HL-60 (cell line): ENCODE measurements at regions not wholly inside any gene's neighbourhood (a gene's known extent, or its start where the extent isn't known, plus 50 kb on each side); places are given as distances from the start of the nearest gene placed in this dataset.

ENCODE experiments used
- DNase-seq, 2 experiments: peaks; one replicate each; pipeline ENCODE4 v3.0.0-alpha.2; 2010 to 2020; ENCODE audit warnings: low read depth in 1 of 2, low spot score in 1 of 2
- H3K27ac ChIP-seq: fragments of 250-450 bp; sonication (Bioruptor Pico); replicated peaks from 2 replicates; pipeline ENCODE4 v1.5.1; 2020; ENCODE audit warnings: mild to moderate bottlenecking, moderate library complexity
- H3K27me3 ChIP-seq: fragments of 250-450 bp; sonication (Bioruptor Pico); 2 replicates; pipeline ENCODE4 v1.5.1; 2021; ENCODE audit warnings: mild to moderate bottlenecking, moderate library complexity; ENCODE audit not compliant: insufficient read depth, poor library complexity, severe bottlenecking
- H3K4me3 ChIP-seq: replicated peaks from 2 replicates; pipeline ENCODE4 v1.5.1; 2011; ENCODE audit warnings: mild to moderate bottlenecking, control low read depth, low read length; ENCODE audit not compliant: insufficient read depth
- CTCF ChIP-seq: IDR thresholded peaks from one replicate; pipeline ENCODE4 v1.5.1; 2011; ENCODE audit warnings: low read length, control low read depth, inconsistent platforms; ENCODE audit not compliant: insufficient read depth
- GABPA ChIP-seq: IDR thresholded peaks from 2 replicates; pipeline ENCODE4 v1.6.1; 2012; ENCODE audit warnings: low read depth
- POLR2AphosphoS5 ChIP-seq: IDR thresholded peaks from 2 replicates; pipeline ENCODE4 v1.6.1; 2012; ENCODE audit warnings: low read depth
- REST ChIP-seq: IDR thresholded peaks from 2 replicates; pipeline ENCODE4 v1.6.1; 2012; ENCODE audit warnings: low read depth; ENCODE audit not compliant: insufficient replicate concordance
- SPI1 ChIP-seq: IDR thresholded peaks from 2 replicates; pipeline ENCODE4 v1.6.1; 2012; ENCODE audit warnings: low read depth, mild to moderate bottlenecking, borderline replicate concordance

GRCh38 chr7:46292741-46293140 lies 371.7 kb upstream of the IGFBP3 start:
- no peak overlapping the region for H3K27ac ChIP-seq
- TF ChIP-seq SPI1 (no peak), POLR2AphosphoS5 (no peak), CTCF (no peak), GABPA (no peak), REST (no peak)
- DNase-seq = no peak
- no peaks in the 10 kb centered on the region for H3K27me3 ChIP-seq
- H3K4me3 ChIP-seq = no peak overlapping the region

GRCh38 chr7:46291601-46292150 lies 370.6 kb upstream of the IGFBP3 start:
- Histone ChIP-seq H3K4me3 (no peak overlapping the region), H3K27me3 (no peaks in the 10 kb centered on the region), H3K27ac (no peak overlapping the region)
- DNase-seq = no peak
- TF ChIP-seq GABPA (no peak), CTCF (no peak), REST (no peak), SPI1 (no peak), POLR2AphosphoS5 (no peak)

- no peak for DNase-seq
- Histone ChIP-seq H3K4me3 (no peak overlapping the region), H3K27ac (no peak overlapping the region), H3K27me3 (no peaks in the 10 kb centered on the region)
- TF ChIP-seq POLR2AphosphoS5 (no peak), SPI1 (no peak), REST (no peak)
These were observed 370.0 kb upstream of the IGFBP3 start for GRCh38 chr7:46291050-46291438.
